Thyroid gland (tissue), 4 donors: ENCODE measurements at regions not wholly inside any gene's neighbourhood (a gene's known extent, or its start where the extent isn't known, plus 50 kb on each side); places are given as distances from the start of the nearest gene placed in this dataset.

ENCODE experiments used
- CTCF ChIP-seq, 6 experiments: fragments of 200-600 bp in 3 of 6; fragments of 450-650 bp in 3 of 6; sonication (generic) in 3 of 6; IDR thresholded peaks; one replicate each; pipeline ENCODE4 v1.5.1; 2016 to 2019; ENCODE audit warnings: antibody characterized with exemption in 6 of 6, mild to moderate bottlenecking in 2 of 6, inconsistent platforms in 1 of 6, moderate library complexity in 1 of 6
- POLR2A ChIP-seq, 2 donors: fragments of 450-650 bp; IDR thresholded peaks; one replicate each; pipeline ENCODE4 v1.6.1; 2017; ENCODE audit warnings: antibody characterized with exemption in 2 of 2, mild to moderate bottlenecking in 2 of 2, moderate library complexity in 1 of 2

GRCh38 chr3:3992312-3992874 lies 193.2 kb downstream of the LRRN1 start:
- no peak for TF ChIP-seq CTCF (IDR thresholded peaks at IDR 0.05)
- no peak for TF ChIP-seq POLR2A (IDR thresholded peaks at IDR 0.05)
